ENCODE measurements at regions not wholly inside any gene's neighbourhood (a gene's known extent, or its start where the extent isn't known, plus 50 kb on each side); places are given as distances from the start of the nearest gene placed in this dataset.

DNA sequence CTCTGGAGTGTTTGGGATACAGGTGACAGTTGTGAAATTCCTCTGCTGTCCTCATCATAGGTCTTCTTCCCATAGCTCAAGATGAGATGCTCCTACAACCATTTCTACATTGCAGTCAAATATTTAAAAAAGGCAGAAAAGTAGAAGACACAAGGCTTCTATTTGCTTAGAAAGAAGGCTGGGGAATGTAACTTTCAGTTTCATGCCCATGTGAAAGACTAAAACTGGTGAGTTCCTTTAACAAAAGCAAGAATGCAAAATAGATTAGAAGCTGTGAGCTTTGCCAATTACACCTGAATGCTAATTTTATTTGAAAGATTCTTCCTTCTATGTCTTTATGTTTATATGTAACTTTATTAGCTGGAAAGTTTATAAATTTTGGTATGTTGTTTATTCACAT, 1682.7 kb downstream of the BRINP3 start:
- TF ChIP-seq, protein P1, sequence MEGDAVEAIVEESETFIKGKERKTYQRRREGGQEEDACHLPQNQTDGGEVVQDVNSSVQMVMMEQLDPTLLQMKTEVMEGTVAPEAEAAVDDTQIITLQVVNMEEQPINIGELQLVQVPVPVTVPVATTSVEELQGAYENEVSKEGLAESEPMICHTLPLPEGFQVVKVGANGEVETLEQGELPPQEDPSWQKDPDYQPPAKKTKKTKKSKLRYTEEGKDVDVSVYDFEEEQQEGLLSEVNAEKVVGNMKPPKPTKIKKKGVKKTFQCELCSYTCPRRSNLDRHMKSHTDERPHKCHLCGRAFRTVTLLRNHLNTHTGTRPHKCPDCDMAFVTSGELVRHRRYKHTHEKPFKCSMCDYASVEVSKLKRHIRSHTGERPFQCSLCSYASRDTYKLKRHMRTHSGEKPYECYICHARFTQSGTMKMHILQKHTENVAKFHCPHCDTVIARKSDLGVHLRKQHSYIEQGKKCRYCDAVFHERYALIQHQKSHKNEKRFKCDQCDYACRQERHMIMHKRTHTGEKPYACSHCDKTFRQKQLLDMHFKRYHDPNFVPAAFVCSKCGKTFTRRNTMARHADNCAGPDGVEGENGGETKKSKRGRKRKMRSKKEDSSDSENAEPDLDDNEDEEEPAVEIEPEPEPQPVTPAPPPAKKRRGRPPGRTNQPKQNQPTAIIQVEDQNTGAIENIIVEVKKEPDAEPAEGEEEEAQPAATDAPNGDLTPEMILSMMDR (conservative IDR thresholded peaks at IDR 0.05): no peak
- no peak for TF ChIP-seq EZH2 (IDR thresholded peaks at IDR 0.05; ENCODE audit: low read depth)

Measured in PC-9 (cell line).